ENCODE measurements at regions not wholly inside any gene's neighbourhood (a gene's known extent, or its start where the extent isn't known, plus 50 kb on each side); places are given as distances from the start of the nearest gene placed in this dataset.

DNA sequence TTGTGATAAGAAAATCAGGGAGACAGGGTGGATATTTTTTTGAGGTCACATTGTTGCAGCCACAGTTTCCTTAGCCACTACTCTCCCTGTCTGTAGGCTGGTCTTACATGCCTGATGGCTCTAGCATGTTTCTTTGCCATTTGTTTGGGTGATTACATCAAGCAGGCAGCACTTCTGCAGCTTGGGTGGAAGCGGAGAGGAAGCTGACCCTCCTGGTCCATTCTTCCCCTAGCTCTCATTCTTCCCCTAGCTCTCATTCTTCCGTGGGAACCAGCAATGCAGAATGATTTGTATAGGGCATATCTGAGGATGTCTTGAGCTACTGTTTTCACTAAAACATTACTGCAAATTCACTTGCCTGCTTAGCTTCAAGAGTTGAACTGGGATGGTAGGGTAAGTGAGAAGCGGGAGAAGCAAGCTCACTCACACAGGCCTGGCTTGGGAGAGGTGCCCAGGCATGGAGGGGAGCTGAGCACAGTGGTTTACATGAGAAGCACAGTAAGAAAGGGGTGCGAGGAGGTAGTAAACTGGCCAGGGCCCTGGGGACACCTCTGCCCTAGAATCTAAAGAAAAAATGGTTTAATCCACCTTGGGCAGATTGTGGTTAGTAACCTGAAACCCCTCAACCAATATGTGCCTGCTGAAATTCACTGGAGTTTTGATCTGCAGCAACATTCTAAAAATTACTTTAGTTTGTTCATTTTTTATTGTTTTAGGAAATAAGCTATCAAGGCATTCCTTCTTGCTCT lies 538.9 kb downstream of the RFC3 start:
- TF ChIP-seq, protein P1, sequence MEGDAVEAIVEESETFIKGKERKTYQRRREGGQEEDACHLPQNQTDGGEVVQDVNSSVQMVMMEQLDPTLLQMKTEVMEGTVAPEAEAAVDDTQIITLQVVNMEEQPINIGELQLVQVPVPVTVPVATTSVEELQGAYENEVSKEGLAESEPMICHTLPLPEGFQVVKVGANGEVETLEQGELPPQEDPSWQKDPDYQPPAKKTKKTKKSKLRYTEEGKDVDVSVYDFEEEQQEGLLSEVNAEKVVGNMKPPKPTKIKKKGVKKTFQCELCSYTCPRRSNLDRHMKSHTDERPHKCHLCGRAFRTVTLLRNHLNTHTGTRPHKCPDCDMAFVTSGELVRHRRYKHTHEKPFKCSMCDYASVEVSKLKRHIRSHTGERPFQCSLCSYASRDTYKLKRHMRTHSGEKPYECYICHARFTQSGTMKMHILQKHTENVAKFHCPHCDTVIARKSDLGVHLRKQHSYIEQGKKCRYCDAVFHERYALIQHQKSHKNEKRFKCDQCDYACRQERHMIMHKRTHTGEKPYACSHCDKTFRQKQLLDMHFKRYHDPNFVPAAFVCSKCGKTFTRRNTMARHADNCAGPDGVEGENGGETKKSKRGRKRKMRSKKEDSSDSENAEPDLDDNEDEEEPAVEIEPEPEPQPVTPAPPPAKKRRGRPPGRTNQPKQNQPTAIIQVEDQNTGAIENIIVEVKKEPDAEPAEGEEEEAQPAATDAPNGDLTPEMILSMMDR (IDR thresholded peaks at IDR 0.05): no peak
- TF ChIP-seq ZFX (IDR thresholded peaks at IDR 0.05; ENCODE audit: borderline replicate concordance): no peak

Measured in 22Rv1 (cell line).